ENCODE measurements at regions not wholly inside any gene's neighbourhood (a gene's known extent, or its start where the extent isn't known, plus 50 kb on each side); places are given as distances from the start of the nearest gene placed in this dataset.

DNA sequence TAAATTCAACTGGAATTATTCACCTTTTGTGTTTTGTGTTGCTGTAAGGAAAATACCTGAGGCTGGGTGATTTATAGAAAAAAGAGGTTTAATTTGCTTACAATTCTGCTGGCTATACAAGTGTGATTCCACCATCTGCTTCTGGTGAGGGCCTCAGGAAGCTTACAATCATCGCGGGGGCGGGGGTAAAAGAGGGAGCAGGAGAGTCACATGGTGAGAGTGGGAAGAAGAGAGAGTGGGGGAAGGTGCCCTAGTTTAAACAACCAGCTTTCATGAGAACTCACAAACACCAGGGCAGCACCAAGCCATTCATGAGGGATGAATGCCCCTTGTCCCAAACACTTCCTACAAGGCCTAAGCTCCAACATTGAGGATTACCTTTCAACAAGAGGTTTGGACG, 760.7 kb upstream of the PCDH9 start:
- Mint-ChIP-seq H3K4me3 (ENCODE audit: unreplicated experiment) (no peak overlapping the region), H3K9me3 (ENCODE audit: unreplicated experiment) (no peaks in the 10 kb centered on the region), H3K27me3 (ENCODE audit: insufficient read depth, unreplicated experiment) (no peaks in the 10 kb centered on the region), H3K36me3 (ENCODE audit: insufficient read depth, unreplicated experiment) (no peaks in the 10 kb centered on the region), H3K27ac (ENCODE audit: unreplicated experiment) (no peak overlapping the region), H3K4me1 (ENCODE audit: low read depth, unreplicated experiment) (no peaks in the 10 kb centered on the region)
- no peak for DNase-seq
- Histone ChIP-seq H3K27me3 (replicated peaks; ENCODE audit: control insufficient read depth, insufficient read depth, low read length) (no peaks in the 10 kb centered on the region), H3K9me3 (no peaks in the 10 kb centered on the region), H3K36me3 (ENCODE audit: control insufficient read depth, insufficient read depth, low read length) (no peaks in the 10 kb centered on the region), H3K4me1 (no peaks in the 10 kb centered on the region), H3K4me3 (ENCODE audit: low read depth, low read length) (no peak overlapping the region)
- POLR2A ChIA-PET: no interaction called here
- intact Hi-C loops (cut with micrococcal nuclease; ENCODE audit: unreplicated experiment): no loop called here
- no TSS peak for BruUV-seq (replicated peaks)
- CTCF ChIA-PET: interaction anchor here (0.7 kb wide), 1 partner anchor 246 kb away, joined by 3 read pairs; no protein-coding TSS in a partner anchor
- TF ChIP-seq, protein P1, sequence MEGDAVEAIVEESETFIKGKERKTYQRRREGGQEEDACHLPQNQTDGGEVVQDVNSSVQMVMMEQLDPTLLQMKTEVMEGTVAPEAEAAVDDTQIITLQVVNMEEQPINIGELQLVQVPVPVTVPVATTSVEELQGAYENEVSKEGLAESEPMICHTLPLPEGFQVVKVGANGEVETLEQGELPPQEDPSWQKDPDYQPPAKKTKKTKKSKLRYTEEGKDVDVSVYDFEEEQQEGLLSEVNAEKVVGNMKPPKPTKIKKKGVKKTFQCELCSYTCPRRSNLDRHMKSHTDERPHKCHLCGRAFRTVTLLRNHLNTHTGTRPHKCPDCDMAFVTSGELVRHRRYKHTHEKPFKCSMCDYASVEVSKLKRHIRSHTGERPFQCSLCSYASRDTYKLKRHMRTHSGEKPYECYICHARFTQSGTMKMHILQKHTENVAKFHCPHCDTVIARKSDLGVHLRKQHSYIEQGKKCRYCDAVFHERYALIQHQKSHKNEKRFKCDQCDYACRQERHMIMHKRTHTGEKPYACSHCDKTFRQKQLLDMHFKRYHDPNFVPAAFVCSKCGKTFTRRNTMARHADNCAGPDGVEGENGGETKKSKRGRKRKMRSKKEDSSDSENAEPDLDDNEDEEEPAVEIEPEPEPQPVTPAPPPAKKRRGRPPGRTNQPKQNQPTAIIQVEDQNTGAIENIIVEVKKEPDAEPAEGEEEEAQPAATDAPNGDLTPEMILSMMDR (IDR thresholded peaks at IDR 0.05; ENCODE audit: insufficient read depth in 1 of 2, low read depth in 1 of 2, low read length in 1 of 2, severe bottlenecking in 1 of 2, unreplicated experiment in 1 of 2): no peak

- no peaks in the 10 kb centered on the region for H3K27me3 ChIP-seq (replicated peaks; ENCODE audit: control insufficient read depth, insufficient read depth, low read length)
- H3K4me1 Mint-ChIP-seq (ENCODE audit: low read depth, unreplicated experiment): no peaks in the 10 kb centered on the region
- H3K4me3 Mint-ChIP-seq (ENCODE audit: unreplicated experiment): no peak overlapping the region
- no peaks in the 10 kb centered on the region for H3K36me3 ChIP-seq (ENCODE audit: control insufficient read depth, insufficient read depth, low read length)
- no peak overlapping the region for H3K27ac Mint-ChIP-seq (ENCODE audit: unreplicated experiment)
- H3K4me3 ChIP-seq (ENCODE audit: low read depth, low read length): no peak overlapping the region
- BruUV-seq (replicated peaks): no TSS peak
- H3K9me3 Mint-ChIP-seq (ENCODE audit: unreplicated experiment): no peaks in the 10 kb centered on the region
- no peaks in the 10 kb centered on the region for H3K4me1 ChIP-seq
- TF ChIP-seq, protein P1 (IDR thresholded peaks at IDR 0.05; ENCODE audit: insufficient read depth in 1 of 2, low read depth in 1 of 2, low read length in 1 of 2, severe bottlenecking in 1 of 2, unreplicated experiment in 1 of 2): no peak
- H3K36me3 Mint-ChIP-seq (ENCODE audit: insufficient read depth, unreplicated experiment): no peaks in the 10 kb centered on the region
- H3K9me3 ChIP-seq: no peaks in the 10 kb centered on the region
- intact Hi-C loops (cut with micrococcal nuclease; ENCODE audit: unreplicated experiment): no loop called here
- ChIA-PET CTCF (no interaction called here), POLR2A (no interaction called here)
- no peak for DNase-seq
- H3K27me3 Mint-ChIP-seq (ENCODE audit: insufficient read depth, unreplicated experiment): no peaks in the 10 kb centered on the region
These were observed 756.1 kb upstream of the PCDH9 start for GRCh38 chr13:67986234-67986633.

DNA sequence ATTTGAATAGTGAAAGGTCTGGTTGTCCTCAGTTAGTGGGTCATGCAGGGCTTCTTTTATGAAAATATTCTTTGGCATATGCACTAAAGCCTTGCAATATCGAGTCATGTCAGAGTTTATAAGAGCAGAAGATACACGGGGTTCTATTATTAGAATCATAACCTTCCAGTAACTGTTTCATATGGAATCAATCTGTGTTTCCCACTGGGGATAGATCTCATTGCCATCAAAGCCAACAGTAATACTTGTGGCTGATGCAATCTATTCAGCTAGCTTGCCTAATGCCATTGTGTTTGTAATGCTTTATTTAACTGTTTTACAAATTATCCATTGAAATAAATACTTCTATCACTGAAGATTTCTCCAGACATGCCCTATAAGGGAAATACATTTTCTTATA, 746.9 kb upstream of the PCDH9 start:
- Mint-ChIP-seq H3K4me1 (ENCODE audit: low read depth, unreplicated experiment) (no peaks in the 10 kb centered on the region), H3K9me3 (ENCODE audit: unreplicated experiment) (no peaks in the 10 kb centered on the region), H3K36me3 (ENCODE audit: insufficient read depth, unreplicated experiment) (no peaks in the 10 kb centered on the region), H3K27me3 (ENCODE audit: insufficient read depth, unreplicated experiment) (no peaks in the 10 kb centered on the region), H3K4me3 (ENCODE audit: unreplicated experiment) (no peak overlapping the region), H3K27ac (ENCODE audit: unreplicated experiment) (no peak overlapping the region)
- Histone ChIP-seq H3K4me1 (no peaks in the 10 kb centered on the region), H3K9me3 (no peaks in the 10 kb centered on the region), H3K27me3 (replicated peaks; ENCODE audit: control insufficient read depth, insufficient read depth, low read length) (no peaks in the 10 kb centered on the region), H3K4me3 (ENCODE audit: low read depth, low read length) (no peak overlapping the region), H3K36me3 (ENCODE audit: control insufficient read depth, insufficient read depth, low read length) (no peaks in the 10 kb centered on the region)
- no TSS peak for BruUV-seq (replicated peaks)
- no peak for DNase-seq
- intact Hi-C loops (cut with micrococcal nuclease; ENCODE audit: unreplicated experiment): no loop called here
- ChIA-PET POLR2A (no interaction called here), CTCF (no interaction called here)
- TF ChIP-seq, protein P1 (IDR thresholded peaks at IDR 0.05; ENCODE audit: insufficient read depth in 1 of 2, low read depth in 1 of 2, low read length in 1 of 2, severe bottlenecking in 1 of 2, unreplicated experiment in 1 of 2): no peak

Data from Caco-2 (cell line).